ENCODE measurements at regions not wholly inside any gene's neighbourhood (a gene's known extent, or its start where the extent isn't known, plus 50 kb on each side); places are given as distances from the start of the nearest gene placed in this dataset.

DNA sequence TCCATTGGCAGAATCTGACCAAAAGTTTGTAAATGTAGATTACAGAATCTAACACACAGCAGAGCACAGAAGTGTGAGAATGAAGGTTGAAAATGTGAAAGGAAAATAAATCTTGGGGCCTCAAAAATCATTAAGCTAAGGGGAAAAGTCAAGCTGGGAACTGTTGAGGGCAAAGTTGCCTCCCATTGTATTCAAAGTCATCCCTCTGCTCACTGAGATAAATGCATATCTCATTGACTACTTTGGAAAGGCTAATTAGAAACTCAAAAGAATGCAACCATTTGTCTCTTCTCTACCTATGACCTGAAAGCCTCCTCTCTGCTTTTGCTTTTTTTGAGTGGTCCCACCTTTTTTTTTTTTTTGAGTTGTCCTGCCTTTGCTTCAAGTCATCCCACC, 97.4 kb upstream of the ATF7IP start:
- DNase-seq (ENCODE audit: extremely low spot score, insufficient read length, low read depth) = no peak
- FAIRE-seq = no peak

DNA sequence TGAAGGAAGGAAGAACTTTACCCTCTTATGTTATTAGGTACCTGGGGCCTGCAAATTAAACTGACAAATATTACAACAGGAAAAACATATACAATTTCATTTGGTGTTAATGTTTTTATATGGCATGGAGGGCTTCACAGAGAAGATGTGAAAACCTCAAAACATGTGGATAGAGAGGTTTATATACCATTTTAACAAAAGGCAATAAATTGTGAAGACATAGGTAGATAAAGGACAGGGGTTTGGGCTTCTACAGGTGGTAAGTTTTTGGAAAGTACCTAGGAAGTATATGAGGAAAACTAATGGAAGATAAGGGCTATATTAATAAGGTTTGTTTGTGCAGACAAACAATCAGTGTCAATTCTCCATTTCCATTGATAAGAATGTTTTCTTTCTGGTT, 95.1 kb upstream of the ATF7IP start:
- FAIRE-seq (no peak), DNase-seq (ENCODE audit: extremely low spot score, insufficient read length, low read depth) (no peak)

DNA sequence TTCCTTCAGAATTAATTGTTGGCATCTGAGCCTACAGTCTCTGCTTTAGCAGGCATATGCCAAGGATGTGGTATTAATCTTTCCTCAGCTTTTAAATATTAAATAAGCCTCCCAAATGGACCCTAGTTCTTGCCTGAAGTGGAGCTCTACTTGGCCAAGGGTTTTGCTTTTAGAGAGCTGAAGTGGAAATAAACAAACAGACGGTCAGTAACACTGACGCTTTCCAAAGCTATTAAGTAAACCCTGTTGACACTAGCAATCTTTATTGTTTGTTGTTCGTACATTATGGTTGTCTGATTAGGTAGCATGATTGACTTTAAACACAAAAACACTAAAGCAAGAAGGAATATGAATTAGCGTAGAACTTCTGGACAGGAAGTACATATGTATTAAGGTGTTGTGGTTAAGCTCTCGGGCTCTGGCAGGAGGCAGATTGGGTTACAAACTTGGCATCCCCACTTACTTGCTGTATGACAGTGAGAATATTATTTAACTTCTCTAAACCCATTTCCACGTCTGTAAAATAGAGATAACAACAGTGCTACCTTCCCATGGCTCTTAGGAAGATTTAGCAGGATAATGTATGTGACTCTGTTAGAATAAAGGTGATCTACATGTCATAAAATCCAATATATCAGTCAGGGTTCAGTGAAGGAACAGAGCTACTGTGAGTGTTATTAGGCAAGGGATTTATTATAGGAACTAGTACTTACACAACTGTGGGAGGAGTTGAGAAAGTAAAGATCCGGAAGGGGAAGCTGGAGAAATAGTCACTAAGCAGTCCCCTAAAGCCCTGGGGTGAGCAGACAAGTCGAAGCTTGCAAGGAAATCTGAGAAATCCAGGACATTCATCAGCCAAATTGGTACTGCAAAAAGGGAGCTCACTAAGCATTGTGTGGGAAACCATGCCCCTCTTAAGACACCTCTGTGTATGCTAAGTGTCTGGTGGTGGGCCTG, 92.2 kb upstream of the ATF7IP start:
- DNase-seq (ENCODE audit: extremely low spot score, insufficient read length, low read depth) (no peak), FAIRE-seq (peak; percentile 39)

DNA sequence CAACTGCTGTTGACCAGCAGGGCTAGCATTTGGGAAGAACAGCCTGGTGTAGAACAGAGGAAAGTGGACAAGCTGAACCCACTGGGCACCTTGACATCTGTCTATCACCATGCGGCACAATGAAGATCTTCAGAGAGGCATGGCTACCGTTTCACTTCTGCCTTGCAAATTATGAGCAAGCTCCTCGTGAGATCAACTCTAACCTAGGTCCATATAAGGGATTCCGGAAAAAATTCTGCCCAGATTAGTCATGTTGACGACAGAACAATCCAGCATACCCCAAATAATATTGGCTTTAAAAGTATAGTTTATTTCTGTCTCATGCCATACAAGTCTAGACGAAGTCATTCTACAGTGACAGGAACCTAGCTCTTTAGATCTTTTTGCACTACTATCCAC, 91.6 kb upstream of the ATF7IP start:
- FAIRE-seq (no peak), DNase-seq (ENCODE audit: extremely low spot score, insufficient read length, low read depth) (no peak)

DNA sequence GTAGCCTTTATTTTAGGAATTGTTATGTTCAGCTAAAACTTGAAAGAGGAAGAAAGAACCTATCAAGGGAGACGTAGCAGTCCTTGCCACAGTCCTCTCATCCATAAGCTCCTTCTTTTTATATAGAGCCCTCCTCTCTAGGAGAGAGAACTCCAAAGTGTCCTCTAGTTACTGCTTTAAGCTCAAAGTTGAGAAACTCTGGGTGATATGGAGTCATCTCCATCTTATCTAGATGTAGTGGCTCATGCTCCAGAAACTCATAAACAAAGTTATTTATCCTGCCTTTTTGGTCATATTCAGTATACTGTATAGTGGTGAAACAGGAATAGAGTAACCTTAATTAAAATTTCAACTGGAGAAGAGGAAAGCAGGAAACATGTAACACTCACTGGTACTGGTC, 90.4 kb upstream of the ATF7IP start:
- no peak for FAIRE-seq

DNA sequence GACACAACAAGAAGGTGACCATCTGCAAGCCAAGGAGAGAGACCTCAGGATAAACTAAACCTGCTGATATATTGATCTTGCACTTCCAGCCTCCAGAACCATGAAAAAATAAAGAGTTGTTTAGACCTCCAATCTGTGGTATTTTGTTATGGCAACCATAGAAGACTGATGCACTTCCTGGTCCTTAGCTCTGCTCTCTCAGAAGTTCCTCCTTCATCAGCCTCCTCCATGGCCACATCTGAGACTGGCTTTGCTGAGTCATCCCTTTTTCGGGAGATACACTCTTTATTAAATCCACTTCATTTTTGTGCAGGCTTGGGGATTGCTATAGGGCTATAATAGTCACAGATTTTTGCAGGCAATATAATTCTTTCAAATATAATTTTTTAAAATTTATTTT, 89.6 kb upstream of the ATF7IP start:
- DNase-seq (ENCODE audit: extremely low spot score, insufficient read length, low read depth) (no peak), FAIRE-seq (no peak)

More for the DNA sequence above, 90.4 kb upstream of the ATF7IP start:
- no peak for DNase-seq (ENCODE audit: extremely low spot score, insufficient read length, low read depth)

DNA sequence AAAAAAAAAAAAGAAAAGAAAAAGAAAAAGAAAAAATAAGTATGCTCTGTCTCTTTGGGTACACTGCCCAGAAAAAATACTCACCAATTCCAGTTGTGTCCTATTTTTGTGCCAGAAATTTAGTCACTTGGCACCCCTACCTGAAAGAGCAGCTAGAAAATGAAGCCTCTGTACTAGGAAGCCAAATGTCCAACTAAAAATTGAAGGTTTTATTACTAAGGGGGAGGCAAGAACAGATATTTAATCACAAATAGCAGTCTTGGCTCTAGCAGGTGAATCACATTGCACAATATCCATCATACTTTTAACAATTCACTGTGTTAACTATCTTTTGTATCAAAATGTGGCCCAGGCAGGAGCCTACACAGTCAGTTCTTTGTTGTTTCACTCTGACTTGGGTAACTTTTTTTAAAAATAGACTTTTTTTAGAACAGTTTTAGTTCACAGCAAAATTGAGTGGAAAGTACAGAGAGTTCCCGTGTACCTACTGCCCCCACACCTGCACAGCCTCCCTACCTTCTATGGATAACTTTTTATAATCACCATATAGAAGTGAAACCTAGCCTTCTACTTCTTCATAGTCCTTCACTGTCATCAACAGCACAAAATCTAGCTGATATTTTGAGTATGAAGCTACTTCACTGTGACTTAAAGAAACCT, 87.1 kb upstream of the ATF7IP start:
- FAIRE-seq (peak; percentile 67), DNase-seq (ENCODE audit: extremely low spot score, insufficient read length, low read depth) (no peak)

DNA sequence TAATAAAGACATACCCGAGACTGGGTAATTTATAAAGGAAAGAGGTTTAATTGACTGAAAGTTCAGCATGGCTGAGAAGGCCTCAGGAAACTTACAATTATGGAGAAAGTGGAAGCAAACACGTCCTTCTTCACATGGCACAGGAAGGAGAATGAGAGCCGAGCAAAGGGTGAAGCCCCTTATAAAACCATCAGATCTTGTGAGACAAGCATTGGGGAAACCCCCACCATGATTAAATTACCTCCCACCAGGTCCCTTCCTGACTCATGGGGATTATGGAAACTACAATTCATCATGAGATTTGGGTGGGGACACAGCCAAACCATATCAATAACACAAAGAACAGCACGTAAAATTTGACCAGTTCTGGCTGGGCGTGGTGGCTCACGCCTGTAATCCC, 85.6 kb upstream of the ATF7IP start:
- DNase-seq (ENCODE audit: extremely low spot score, insufficient read length, low read depth) (no peak), FAIRE-seq (no peak)

DNA sequence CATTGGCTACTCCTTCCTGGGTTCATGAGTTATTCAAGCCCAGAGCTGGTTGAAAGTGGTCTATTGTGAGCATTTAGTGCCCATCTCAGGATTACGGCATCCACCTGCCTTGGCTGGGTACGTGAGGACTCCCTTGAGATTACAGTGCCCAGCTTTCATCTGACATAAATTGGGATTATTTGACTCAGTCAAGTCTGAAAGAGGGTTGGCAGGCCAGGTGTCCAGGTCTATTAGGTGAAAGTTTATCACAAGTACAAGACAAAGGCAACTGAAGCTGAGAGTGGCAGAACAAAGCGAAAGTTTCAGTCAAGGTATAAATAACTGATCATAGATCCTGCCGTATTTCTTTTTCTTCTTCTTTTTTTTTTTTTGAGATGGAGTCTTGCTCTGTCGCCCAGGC, 84.6 kb upstream of the ATF7IP start:
- peak; percentile 36 for FAIRE-seq
- no peak for DNase-seq (ENCODE audit: extremely low spot score, insufficient read length, low read depth)

DNA sequence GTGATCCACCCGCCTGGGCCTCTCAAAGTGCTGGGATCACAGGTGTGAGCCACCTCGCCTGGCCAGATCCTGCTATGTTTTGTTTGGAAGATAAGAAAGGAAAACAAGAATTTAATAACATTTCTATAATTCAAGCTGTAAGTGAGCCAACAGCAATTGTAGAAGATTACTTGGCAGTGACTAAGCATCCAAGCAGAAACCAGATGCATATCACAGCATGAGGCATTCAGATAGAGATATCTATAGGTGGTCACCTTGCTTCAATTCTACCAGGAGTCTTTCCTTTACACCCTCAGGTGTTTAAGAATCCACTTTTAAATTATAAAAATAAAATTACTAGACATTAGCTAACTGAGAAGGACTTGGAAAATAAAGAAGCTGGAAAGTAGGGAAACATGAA, 83.9 kb upstream of the ATF7IP start:
- DNase-seq (ENCODE audit: extremely low spot score, insufficient read length, low read depth) (no peak), FAIRE-seq (no peak)

DNA sequence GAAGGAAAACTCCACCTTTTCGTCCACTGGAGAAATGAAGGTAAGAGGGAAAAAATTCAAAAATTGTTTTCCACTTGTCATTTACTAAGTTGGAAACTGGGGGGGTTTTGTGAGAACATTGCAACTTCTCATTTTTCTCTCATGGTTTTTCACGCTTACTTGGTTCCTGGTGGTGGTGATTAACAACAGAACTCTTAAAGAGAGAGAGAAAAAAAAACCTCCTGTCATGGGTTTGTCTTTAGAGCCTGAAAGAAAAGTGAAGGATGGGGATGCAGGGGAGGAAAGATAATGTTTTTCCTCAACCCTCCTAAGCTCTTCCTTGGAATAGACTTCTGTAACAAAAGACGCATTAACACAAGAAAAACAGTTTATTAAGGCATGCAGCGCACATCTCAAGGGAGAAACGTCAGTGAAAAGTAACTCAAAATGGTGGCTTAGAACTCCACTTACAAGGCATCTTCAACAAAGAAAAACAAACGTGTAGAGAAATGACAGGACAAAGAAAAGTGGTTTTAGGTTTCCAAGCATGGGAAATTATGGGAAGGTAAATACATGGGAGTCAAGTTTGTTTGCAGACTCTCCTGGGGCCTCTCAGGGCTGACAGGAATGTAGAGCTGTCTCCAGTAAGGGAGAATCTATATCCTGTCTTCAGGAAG, 81.9 kb upstream of the ATF7IP start:
- DNase-seq (ENCODE audit: extremely low spot score, insufficient read length, low read depth) = no peak
- FAIRE-seq = peak; percentile 84

DNA sequence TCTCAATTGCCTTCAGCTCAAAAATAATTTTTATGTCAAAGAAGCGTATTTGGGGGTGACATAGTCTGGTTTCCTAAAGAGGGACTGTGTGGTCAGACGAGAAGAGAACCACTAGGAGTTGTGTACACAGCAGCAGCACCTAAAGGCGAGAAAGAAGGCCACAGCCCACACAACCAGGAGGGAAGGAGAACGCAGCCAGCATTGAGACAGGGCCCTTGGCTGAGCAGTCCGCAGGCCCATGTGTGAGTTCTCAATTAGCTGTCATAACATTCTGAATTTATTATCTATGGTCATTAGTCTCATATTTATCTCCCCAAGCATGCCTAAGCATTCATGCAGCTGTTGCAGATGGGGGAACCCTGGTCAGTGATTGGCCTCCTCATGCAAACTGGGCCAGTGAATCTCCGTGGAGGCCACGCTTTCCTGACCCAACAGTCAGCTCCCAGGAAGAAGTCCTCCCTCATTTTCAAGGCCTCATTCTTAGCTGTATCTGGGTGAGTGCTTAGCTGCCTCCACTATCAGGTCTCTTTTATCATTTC, 81.2 kb upstream of the ATF7IP start:
- DNase-seq (ENCODE audit: extremely low spot score, insufficient read length, low read depth) = peak; percentile 32
- FAIRE-seq = no peak

DNA sequence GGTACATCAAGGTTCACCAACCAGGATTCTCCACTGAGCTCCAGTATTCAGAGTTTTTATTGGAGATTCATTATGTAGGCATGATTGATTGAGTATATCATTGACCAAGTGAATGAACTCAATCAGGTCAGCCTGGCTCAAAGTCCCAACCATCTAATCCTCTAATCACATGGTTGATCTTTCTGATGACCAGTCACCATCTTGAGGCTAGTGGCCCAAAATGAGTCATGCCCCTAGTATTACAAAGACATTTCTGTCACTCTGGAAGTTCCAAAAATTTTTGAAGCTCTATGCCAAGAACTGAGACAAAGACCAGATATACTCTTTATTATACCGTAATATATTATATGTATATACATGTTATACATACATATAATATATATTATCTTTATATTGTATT, 75.9 kb upstream of the ATF7IP start:
- no peak for DNase-seq (ENCODE audit: extremely low spot score, insufficient read length, low read depth)
- FAIRE-seq = no peak

DNA sequence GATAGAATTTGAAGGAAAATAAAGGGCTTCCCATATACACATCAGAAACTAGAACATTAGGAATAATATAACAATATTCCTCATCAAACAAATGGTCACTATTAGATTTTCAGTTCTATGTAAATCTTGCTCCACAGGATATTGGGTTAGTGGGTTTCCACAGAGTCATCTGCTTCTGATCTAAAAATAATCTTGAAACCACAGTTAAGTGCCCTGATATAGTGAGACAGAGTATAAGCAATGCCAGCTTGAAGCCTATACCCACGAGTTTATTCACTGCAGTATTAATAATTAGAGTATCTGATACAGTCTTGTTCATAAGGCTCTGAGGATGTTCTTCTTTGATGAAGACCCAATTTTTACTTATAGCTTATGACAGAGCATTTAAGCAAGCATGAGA, 74.5 kb upstream of the ATF7IP start:
- DNase-seq (ENCODE audit: extremely low spot score, insufficient read length, low read depth) (no peak), FAIRE-seq (no peak)

DNA sequence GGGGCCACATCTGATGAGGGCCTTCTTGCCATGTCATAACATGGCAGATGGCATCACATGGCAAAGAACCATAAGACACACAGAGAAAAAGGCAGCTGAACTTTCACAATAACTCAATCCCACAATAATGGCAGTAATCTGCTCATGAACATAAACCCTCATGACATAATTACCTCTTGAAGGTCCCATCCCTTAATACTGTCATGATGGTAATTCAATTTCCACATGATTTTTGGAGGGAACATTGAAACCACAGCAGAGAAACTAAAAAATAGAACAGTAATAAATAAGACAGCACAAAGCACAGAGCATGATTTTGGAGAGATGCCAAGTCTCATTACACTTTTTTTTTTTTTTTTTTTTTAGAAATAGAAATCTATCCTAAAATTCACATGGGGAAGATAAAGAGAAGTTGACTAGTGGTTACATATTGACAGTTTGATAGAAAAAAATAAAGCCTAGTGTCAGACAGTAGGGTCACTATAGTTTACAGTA, 61.8 kb upstream of the ATF7IP start:
- DNase-seq (ENCODE audit: extremely low spot score, insufficient read length, low read depth) (no peak), FAIRE-seq (no peak)

DNA sequence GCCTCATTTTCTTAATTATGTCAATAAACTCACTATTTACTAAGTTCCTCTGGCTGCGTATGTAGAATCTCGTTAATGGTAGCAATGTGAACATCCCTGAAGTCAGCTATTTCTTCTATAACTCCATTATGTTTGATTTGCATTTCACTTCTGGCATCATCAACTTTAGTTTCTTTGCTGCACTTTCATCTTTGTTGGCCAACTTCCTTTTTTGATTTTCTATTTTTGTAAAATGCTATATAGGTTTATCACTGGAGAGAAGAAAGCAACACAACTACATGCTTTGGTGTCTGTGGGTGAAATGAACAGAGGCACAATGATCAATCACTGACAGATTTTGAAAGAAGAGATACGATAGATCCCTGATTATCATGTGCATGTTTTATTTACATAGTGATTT, 58.5 kb upstream of the ATF7IP start:
- no peak for DNase-seq (ENCODE audit: extremely low spot score, insufficient read length, low read depth)
- no peak for FAIRE-seq

DNA sequence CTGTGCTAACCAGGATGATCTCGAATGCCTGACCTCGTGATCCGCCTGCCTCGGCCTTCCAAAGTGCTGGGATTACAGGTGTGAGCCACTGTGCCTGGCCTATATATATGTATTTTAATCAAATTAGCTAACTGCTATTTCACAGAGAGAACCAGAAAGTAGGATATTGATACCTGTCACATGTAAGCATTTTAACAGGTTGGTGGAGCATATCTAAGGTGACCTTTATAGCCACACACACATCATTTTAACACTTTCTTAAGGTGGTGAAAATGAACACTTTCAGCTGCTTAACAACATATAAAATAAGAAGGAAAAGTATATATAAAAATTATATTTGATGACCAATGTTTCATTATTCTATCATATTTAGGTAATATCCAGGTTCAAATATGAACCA, 57.0 kb upstream of the ATF7IP start:
- no peak for DNase-seq (ENCODE audit: extremely low spot score, insufficient read length, low read depth)
- no peak for FAIRE-seq

DNA sequence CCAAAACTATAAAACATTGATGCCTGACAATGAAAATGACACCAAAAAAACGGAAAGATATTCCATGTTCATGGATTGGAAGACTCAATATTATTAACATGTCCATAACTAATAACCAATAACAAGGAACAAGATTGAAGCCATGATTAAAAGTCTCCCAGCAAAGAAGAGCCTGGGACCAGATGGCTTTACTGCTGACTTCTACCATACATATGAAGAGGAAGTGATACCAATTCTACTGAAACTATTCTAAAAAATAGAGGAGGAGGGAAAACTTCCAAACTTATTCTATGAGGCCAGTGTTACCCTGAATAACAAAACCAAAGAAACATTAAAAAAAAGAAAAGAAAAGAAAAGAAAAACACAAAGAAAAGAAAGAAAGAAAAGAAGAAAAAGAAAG, 54.6 kb upstream of the ATF7IP start:
- no peak for DNase-seq (ENCODE audit: extremely low spot score, insufficient read length, low read depth)
- no peak for FAIRE-seq

DNA sequence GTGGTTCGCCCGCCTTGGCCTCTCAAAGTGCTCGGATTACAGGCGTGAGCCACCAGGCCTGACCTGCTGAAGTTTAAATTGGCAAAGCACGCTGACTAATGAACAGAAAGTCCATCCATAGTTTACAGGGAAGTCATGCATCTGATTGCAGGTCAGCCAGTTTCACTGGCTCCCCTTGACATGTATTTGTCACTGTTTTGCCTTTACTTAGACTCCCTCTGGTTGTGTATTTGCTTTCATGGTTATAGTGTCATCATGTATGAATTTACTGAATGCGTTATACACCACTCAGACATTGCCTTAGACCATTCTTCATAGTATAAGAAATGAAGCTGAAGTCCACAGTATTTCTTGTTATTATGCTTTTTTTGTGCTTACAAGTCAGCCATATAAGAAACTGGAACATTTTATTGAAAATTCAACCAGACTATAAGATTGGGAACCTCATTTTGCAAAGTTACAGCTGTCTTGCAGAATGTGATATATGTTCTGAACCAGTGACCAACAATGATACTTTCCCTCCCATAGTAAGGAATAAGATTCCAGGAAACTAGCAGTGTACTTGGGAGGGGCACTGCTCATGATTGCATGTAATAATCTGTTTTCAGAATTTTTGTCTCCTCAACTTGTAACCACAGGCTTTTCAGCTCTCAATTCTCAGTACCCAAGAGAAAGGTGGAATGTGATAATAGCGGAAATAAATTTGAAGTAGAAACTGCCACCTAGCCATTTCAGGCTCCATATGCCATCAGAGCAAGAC, 51.9 kb upstream of the ATF7IP start:
- no peak for FAIRE-seq

DNA sequence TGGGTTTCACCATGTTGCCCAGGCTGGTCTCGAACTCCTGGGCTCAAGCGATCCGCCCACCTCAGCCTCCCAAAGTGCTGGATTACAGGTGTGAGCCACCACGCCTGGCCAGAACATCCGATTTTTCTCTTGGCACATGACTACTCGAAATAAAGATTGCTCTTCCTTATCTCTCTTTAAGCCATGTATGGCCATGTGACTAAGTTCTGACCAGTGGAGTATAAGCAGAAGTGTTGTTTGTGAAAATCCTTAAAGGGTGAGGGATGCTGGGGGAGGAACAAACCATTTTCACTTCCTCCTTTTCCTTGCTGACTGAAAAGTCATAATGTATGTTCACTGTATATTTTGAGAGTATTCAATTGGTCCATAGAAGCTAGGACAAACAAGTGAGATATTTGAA, 50.7 kb upstream of the ATF7IP start:
- FAIRE-seq (peak; percentile 59), DNase-seq (ENCODE audit: extremely low spot score, insufficient read length, low read depth) (no peak)

More for the DNA sequence above, 51.9 kb upstream of the ATF7IP start:
- DNase-seq (ENCODE audit: extremely low spot score, insufficient read length, low read depth) = no peak

Data from GM18507 (cell line).